Common myeloid progenitor, CD34-positive (primary cell): ENCODE measurements at regions not wholly inside any gene's neighbourhood (a gene's known extent, or its start where the extent isn't known, plus 50 kb on each side); places are given as distances from the start of the nearest gene placed in this dataset.
"Not testable (repeated sequence)": the region's sequence is repeated elsewhere in the genome, so short reads cannot be mapped to it uniquely, and the experiment has no call there.

Experiments
- CTCF ChIA-PET: fragments of 350-600 bp; sonication (Branson Sonifier 250); formaldehyde crosslinking; loops from one replicate; lab custom pipeline; 2021; ENCODE audit warnings: antibody characterized with exemption; lab: Charles Lee
- POLR2A ChIA-PET: fragments of 350-600 bp; sonication (Branson Sonifier 250); formaldehyde crosslinking; loops from one replicate; lab custom pipeline; 2021; ENCODE audit warnings: antibody characterized with exemption; lab: Charles Lee
- DNase-seq, 3 donors: peaks; one replicate each; pipeline versions ENCODE4 v3.0.0 to v3.0.0-alpha.2; 2013
- H3K27ac ChIP-seq, 2 experiments: 1 replicate in 1 of 2; 2 replicates in 1 of 2; pipeline ENCODE4 v1.7.0; 2013; ENCODE audit warnings: inconsistent platforms in 2 of 2, low read length in 2 of 2, mild to moderate bottlenecking in 2 of 2, low read depth in 1 of 2, moderate library complexity in 1 of 2; ENCODE audit not compliant: severe bottlenecking in 2 of 2, insufficient read depth in 1 of 2, poor library complexity in 1 of 2
- H3K27me3 ChIP-seq, 5 experiments: replicated peaks in 2 of 5; 1 replicate in 3 of 5; 2 replicates in 2 of 5; pipeline versions ENCODE4 v1.6.1 to v1.7.0; 2013; ENCODE audit warnings: low read length in 4 of 5, mild to moderate bottlenecking in 2 of 5, moderate library complexity in 2 of 5, inconsistent platforms in 1 of 5; ENCODE audit not compliant: insufficient read depth in 5 of 5, control insufficient read depth in 4 of 5
- H3K36me3 ChIP-seq, 4 experiments: 1 replicate in 2 of 4; 2 replicates in 2 of 4; pipeline versions ENCODE4 v1.6.1 to v1.7.0; 2013; ENCODE audit warnings: low read length in 3 of 4, control low read depth in 1 of 4, mild to moderate bottlenecking in 1 of 4; ENCODE audit not compliant: control insufficient read depth in 4 of 4, insufficient read depth in 4 of 4
- H3K4me1 ChIP-seq, 4 experiments: 1 replicate in 3 of 4; 2 replicates in 1 of 4; pipeline versions ENCODE4 v1.6.1 to v1.7.1; 2013; ENCODE audit warnings: low read length in 3 of 4, mild to moderate bottlenecking in 3 of 4, control low read depth in 1 of 4, inconsistent platforms in 1 of 4, moderate library complexity in 1 of 4; ENCODE audit not compliant: control insufficient read depth in 4 of 4, insufficient read depth in 4 of 4; ENCODE audit errors: control extremely low read depth in 1 of 4
- H3K4me3 ChIP-seq, 7 experiments: 1 replicate in 4 of 7; 2 replicates in 3 of 7; pipeline versions ENCODE4 v1.5.1 to v1.7.0; 2013; ENCODE audit warnings: mild to moderate bottlenecking in 7 of 7, low read length in 6 of 7, moderate library complexity in 6 of 7, inconsistent platforms in 2 of 7, low read depth in 2 of 7, control low read depth in 1 of 7; ENCODE audit not compliant: insufficient read depth in 4 of 7, control insufficient read depth in 1 of 7; ENCODE audit errors: extremely low read depth in 1 of 7
- H3K9me3 ChIP-seq, 5 experiments: 1 replicate in 4 of 5; 2 replicates in 1 of 5; pipeline versions ENCODE4 v1.6.1 to v1.7.1; 2013; ENCODE audit warnings: low read length in 4 of 5, mild to moderate bottlenecking in 2 of 5, inconsistent platforms in 1 of 5, low read depth in 1 of 5, moderate library complexity in 1 of 5; ENCODE audit not compliant: control insufficient read depth in 4 of 5, insufficient read depth in 2 of 5; ENCODE audit errors: control extremely low read depth in 1 of 5
- WGBS: methylation state at CpG from one replicate; pipeline ENCODE4 v1.1.5; 2013; ENCODE audit not compliant: insufficient coverage; 5-methylcytosine and 5-hydroxymethylcytosine counted together

- H3K4me1 ChIP-seq, H3K27ac ChIP-seq, H3K9me3 ChIP-seq, POLR2A ChIA-PET, CTCF ChIA-PET, H3K36me3 ChIP-seq, DNase-seq, H3K4me3 ChIP-seq: not testable (repeated sequence)
- H3K27me3 ChIP-seq, result peaks cover 0 to 10% (median 0%) of the 10 kb centered on the region in 5 experiments
- WGBS, result 59% methylated on average over 7 of the region's 33 CpGs
These were observed 1643.7 kb downstream of the SPATA31A7 start for GRCh38 chr9:62833323-62834200.

GRCh38 chr9:62837254-62837911, 1647.5 kb downstream of the SPATA31A7 start:
- H3K9me3 ChIP-seq, H3K36me3 ChIP-seq, POLR2A ChIA-PET, CTCF ChIA-PET, H3K4me1 ChIP-seq, H3K27ac ChIP-seq, H3K27me3 ChIP-seq: not testable (repeated sequence)
- peak overlapping the region in 5 of 7 experiments; percentile 6 to 64 (median 47) for H3K4me3 ChIP-seq
- 7% methylated on average over 13 of the region's 50 CpGs for WGBS
- peak; percentile 14 to 68 (median 49) for DNase-seq

GRCh38 chr9:62838024-62838718, 1648.3 kb downstream of the SPATA31A7 start:
- H3K9me3 ChIP-seq, POLR2A ChIA-PET, H3K27ac ChIP-seq, H3K36me3 ChIP-seq, CTCF ChIA-PET, H3K4me1 ChIP-seq, H3K27me3 ChIP-seq: not testable (repeated sequence)
- peak; percentile 91 to 97 (median 92) for DNase-seq
- peak overlapping the region; percentile 18 to 68 (median 55) for H3K4me3 ChIP-seq
- WGBS, result under 1% methylated on average over 42 of the region's 60 CpGs

GRCh38 chr9:62839168-62839567, 1649.3 kb downstream of the SPATA31A7 start:
- H3K4me1 ChIP-seq, H3K9me3 ChIP-seq, H3K27ac ChIP-seq, H3K36me3 ChIP-seq, DNase-seq, H3K4me3 ChIP-seq, CTCF ChIA-PET, POLR2A ChIA-PET, H3K27me3 ChIP-seq: not testable (repeated sequence)
- WGBS, result no CpG with 5 or more reads among the region's 2 CpGs

- DNase-seq, H3K9me3 ChIP-seq, H3K4me3 ChIP-seq, CTCF ChIA-PET, POLR2A ChIA-PET, H3K27me3 ChIP-seq, H3K36me3 ChIP-seq, H3K27ac ChIP-seq, H3K4me1 ChIP-seq: not testable (repeated sequence)
- 93% methylated on average over 7 of the region's 9 CpGs for WGBS
These were observed 1653.3 kb downstream of the SPATA31A7 start for GRCh38 chr9:62843145-62843544.

- H3K27me3 ChIP-seq, CTCF ChIA-PET, DNase-seq, H3K9me3 ChIP-seq, H3K4me3 ChIP-seq, H3K4me1 ChIP-seq, H3K27ac ChIP-seq, H3K36me3 ChIP-seq, POLR2A ChIA-PET: not testable (repeated sequence)
- WGBS, result 89% methylated on average over 1 of the region's 15 CpGs
These were observed 1654.0 kb downstream of the SPATA31A7 start for GRCh38 chr9:62843706-62844290.
